SK-N-SH treated with all-trans-retinoic acid at 6 μM for 48 hours (cell line): ENCODE measurements at regions not wholly inside any gene's neighbourhood (a gene's known extent, or its start where the extent isn't known, plus 50 kb on each side); places are given as distances from the start of the nearest gene placed in this dataset.

Experiments
- ARNTL ChIP-seq: fragments of 450-650 bp; formaldehyde crosslinking; IDR thresholded peaks from 2 replicates; pipeline ENCODE4 v1.5.0; 2020; ENCODE audit warnings: low read depth, mild to moderate bottlenecking, moderate library complexity, borderline replicate concordance
- BACH2 ChIP-seq: fragments of 250-450 bp; sonication (Bioruptor Pico); IDR thresholded peaks from 2 replicates; pipeline ENCODE4 v1.9.0; 2021; ENCODE audit warnings: mild to moderate bottlenecking, borderline replicate concordance
- ESRRG ChIP-seq: fragments of 250-450 bp; sonication (Bioruptor Pico); IDR thresholded peaks from 2 replicates; pipeline ENCODE4 v1.6.1; 2021; ENCODE audit warnings: mild to moderate bottlenecking
- PPARA ChIP-seq: fragments of 250-450 bp; sonication (Bioruptor Pico); IDR thresholded peaks from 2 replicates; pipeline ENCODE4 v1.5.0; 2020; ENCODE audit warnings: mild to moderate bottlenecking, borderline replicate concordance
- SNAI2 ChIP-seq: fragments of 250-450 bp; sonication (Bioruptor Pico); IDR thresholded peaks from 2 replicates; pipeline ENCODE4 v1.5.0; 2020; ENCODE audit warnings: mild to moderate bottlenecking, moderate library complexity
- TOX ChIP-seq: fragments of 250-450 bp; sonication (Bioruptor Pico); IDR thresholded peaks from 2 replicates; pipeline ENCODE4 v1.8.0; 2021; ENCODE audit warnings: mild to moderate bottlenecking, moderate library complexity, borderline replicate concordance
- ZC3H10 ChIP-seq: fragments of 250-450 bp; sonication (Bioruptor Pico); IDR thresholded peaks from 2 replicates; pipeline ENCODE4 v1.5.1; 2021; ENCODE audit warnings: mild to moderate bottlenecking, moderate library complexity
- ZFP3 ChIP-seq: fragments of 250-450 bp; sonication (Bioruptor Pico); IDR thresholded peaks from 2 replicates; pipeline ENCODE4 v1.5.0; 2020; ENCODE audit warnings: mild to moderate bottlenecking, moderate library complexity
- TF ChIP-seq, protein P1 (sequence below): fragments of 250-450 bp; sonication (Bioruptor Pico); IDR thresholded peaks from 2 replicates; pipeline ENCODE4 v1.5.1; 2020; ENCODE audit warnings: low read depth, mild to moderate bottlenecking, moderate library complexity
- TF ChIP-seq, protein P2 (sequence below): fragments of 250-450 bp; sonication (Bioruptor Pico); IDR thresholded peaks from 2 replicates; pipeline ENCODE4 v1.8.0; 2020; ENCODE audit warnings: mild to moderate bottlenecking, moderate library complexity, borderline replicate concordance

DNA sequence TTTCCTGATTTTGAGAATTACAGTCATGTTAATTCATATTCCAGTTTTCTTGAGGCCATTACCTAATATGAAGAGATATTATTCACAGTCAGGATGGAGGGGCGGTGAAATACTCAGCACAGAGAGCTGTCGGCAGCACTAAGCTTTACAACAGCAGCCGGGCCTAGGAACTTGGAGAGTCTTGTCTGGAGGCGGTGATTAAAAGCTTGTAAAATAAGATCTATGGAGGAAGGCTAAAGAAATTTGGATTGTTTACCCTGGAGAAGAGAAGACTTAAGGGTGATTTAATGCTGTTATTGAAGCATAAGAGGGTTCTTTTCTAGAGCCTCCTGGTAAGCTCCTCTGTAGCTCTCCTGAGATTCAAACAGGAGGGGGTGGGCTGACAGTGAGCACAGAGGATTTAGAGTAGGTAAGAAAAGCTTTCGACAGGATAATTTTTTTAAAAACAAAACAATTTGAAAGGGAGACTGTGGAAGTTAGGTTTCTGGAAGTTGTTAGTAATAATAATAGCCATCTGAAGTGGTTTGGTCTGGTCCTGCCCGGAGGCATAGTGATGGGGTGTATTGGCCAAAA, 406.3 kb upstream of the ADAMTSL1 start:
- no peak for TF ChIP-seq ARNTL
- TF ChIP-seq, protein P1, sequence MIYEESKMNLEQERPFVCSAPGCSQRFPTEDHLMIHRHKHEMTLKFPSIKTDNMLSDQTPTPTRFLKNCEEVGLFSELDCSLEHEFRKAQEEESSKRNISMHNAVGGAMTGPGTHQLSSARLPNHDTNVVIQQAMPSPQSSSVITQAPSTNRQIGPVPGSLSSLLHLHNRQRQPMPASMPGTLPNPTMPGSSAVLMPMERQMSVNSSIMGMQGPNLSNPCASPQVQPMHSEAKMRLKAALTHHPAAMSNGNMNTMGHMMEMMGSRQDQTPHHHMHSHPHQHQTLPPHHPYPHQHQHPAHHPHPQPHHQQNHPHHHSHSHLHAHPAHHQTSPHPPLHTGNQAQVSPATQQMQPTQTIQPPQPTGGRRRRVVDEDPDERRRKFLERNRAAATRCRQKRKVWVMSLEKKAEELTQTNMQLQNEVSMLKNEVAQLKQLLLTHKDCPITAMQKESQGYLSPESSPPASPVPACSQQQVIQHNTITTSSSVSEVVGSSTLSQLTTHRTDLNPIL (CRISPR knock-in tag), result no peak
- TF ChIP-seq ZC3H10 (CRISPR knock-in tag), result no peak
- no peak for TF ChIP-seq SNAI2 (CRISPR knock-in tag)
- TF ChIP-seq, protein P2, sequence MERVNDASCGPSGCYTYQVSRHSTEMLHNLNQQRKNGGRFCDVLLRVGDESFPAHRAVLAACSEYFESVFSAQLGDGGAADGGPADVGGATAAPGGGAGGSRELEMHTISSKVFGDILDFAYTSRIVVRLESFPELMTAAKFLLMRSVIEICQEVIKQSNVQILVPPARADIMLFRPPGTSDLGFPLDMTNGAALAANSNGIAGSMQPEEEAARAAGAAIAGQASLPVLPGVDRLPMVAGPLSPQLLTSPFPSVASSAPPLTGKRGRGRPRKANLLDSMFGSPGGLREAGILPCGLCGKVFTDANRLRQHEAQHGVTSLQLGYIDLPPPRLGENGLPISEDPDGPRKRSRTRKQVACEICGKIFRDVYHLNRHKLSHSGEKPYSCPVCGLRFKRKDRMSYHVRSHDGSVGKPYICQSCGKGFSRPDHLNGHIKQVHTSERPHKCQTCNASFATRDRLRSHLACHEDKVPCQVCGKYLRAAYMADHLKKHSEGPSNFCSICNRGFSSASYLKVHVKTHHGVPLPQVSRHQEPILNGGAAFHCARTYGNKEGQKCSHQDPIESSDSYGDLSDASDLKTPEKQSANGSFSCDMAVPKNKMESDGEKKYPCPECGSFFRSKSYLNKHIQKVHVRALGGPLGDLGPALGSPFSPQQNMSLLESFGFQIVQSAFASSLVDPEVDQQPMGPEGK (CRISPR knock-in tag), result no peak
- no peak for TF ChIP-seq PPARA
- no peak for TF ChIP-seq ZFP3 (CRISPR knock-in tag)
- no peak for TF ChIP-seq ESRRG (CRISPR knock-in tag)
- TF ChIP-seq TOX (CRISPR knock-in tag), result no peak
- TF ChIP-seq BACH2 (CRISPR knock-in tag), result no peak
